HEK293 (cell line): ENCODE measurements at regions not wholly inside any gene's neighbourhood (a gene's known extent, or its start where the extent isn't known, plus 50 kb on each side); places are given as distances from the start of the nearest gene placed in this dataset.

Experiments
- CTCF ChIA-PET: fragments of 350-600 bp; formaldehyde crosslinking; extraction: SDS; loops from one replicate; lab custom pipeline; 2021; ENCODE audit warnings: antibody characterized with exemption; lab: Yijun Ruan, JAX
- POLR2A ChIA-PET: fragments of 300-600 bp; formaldehyde crosslinking; extraction: SDS; loops from one replicate; lab custom pipeline; 2020; ENCODE audit warnings: antibody characterized with exemption, inconsistent platforms; lab: Yijun Ruan, JAX
- H3K27ac ChIP-seq: fragments of 200-500 bp; sonication (Bioruptor generic); 2 replicates; pipeline ENCODE4 v1.5.1; 2014; ENCODE audit warnings: low read depth, low read length, control low read depth, inconsistent platforms; ENCODE audit errors: extremely low read depth
- H3K36me3 ChIP-seq, 2 experiments: fragments of 200-500 bp in 1 of 2; sonication (Bioruptor generic) in 1 of 2; 1 replicate in 1 of 2; 2 replicates in 1 of 2; pipeline ENCODE4 v1.5.1; 2014 to 2017; ENCODE audit warnings: inconsistent platforms in 2 of 2, low read length in 2 of 2; ENCODE audit not compliant: control insufficient read depth in 2 of 2, insufficient read depth in 1 of 2
- H3K4me1 ChIP-seq: fragments of 200-500 bp; sonication (Bioruptor generic); 2 replicates; pipeline ENCODE4 v1.5.1; 2014; ENCODE audit warnings: mild to moderate bottlenecking, low read length, inconsistent platforms; ENCODE audit not compliant: control insufficient read depth, insufficient read depth
- H3K4me3 ChIP-seq: 2 replicates; pipeline ENCODE4 v1.5.1; 2011; ENCODE audit warnings: low read depth, mild to moderate bottlenecking, control low read depth, low read length, moderate library complexity
- H3K9me3 ChIP-seq: fragments of 200-500 bp; sonication (Bioruptor generic); 2 replicates; pipeline ENCODE4 v1.5.1; 2014; ENCODE audit warnings: low read depth, low read length, inconsistent platforms; ENCODE audit not compliant: control insufficient read depth, insufficient read depth
- EGR2 ChIP-seq: fragments of 450-650 bp; formaldehyde crosslinking; IDR thresholded peaks from 2 replicates; pipeline ENCODE4 v1.5.1; 2016; ENCODE audit warnings: low read depth, missing biosample characterization, missing genetic modification characterization
- GLI2 ChIP-seq: fragments of 450-650 bp; formaldehyde crosslinking; IDR thresholded peaks from 2 replicates; pipeline ENCODE4; 2017; ENCODE audit warnings: missing biosample characterization, missing genetic modification characterization, low read depth, borderline replicate concordance
- KLF17 ChIP-seq: fragments of 450-650 bp; formaldehyde crosslinking; IDR thresholded peaks from 2 replicates; pipeline ENCODE4 v1.5.1; 2016; ENCODE audit warnings: missing biosample characterization, missing genetic modification characterization
- KLF8 ChIP-seq: fragments of 450-650 bp; formaldehyde crosslinking; IDR thresholded peaks from 2 replicates; pipeline ENCODE4 v1.5.1; 2016; ENCODE audit warnings: missing biosample characterization, missing genetic modification characterization
- MEIS1 ChIP-seq: sonication (generic); formaldehyde crosslinking; IDR thresholded peaks from 2 replicates; pipeline ENCODE4 v1.8.1; 2022; ENCODE audit warnings: missing genetic modification reagents, mild to moderate bottlenecking, borderline replicate concordance
- PRDM1 ChIP-seq: fragments of 450-650 bp; formaldehyde crosslinking; IDR thresholded peaks from 2 replicates; pipeline ENCODE4; 2016; ENCODE audit warnings: missing biosample characterization, missing genetic modification characterization
- REPIN1 ChIP-seq: fragments of 450-650 bp; formaldehyde crosslinking; IDR thresholded peaks from 2 replicates; pipeline ENCODE4 v1.5.1; 2017; ENCODE audit warnings: missing biosample characterization, missing genetic modification characterization, low read depth
- SP3 ChIP-seq: fragments of 450-650 bp; formaldehyde crosslinking; IDR thresholded peaks from 2 replicates; pipeline ENCODE4 v1.5.1; 2016; ENCODE audit warnings: missing biosample characterization, missing genetic modification characterization
- ZBTB11 ChIP-seq: fragments of 450-650 bp; formaldehyde crosslinking; conservative IDR thresholded peaks from 2 replicates; pipeline ENCODE4 v1.5.1; 2016; ENCODE audit warnings: low read depth, missing biosample characterization, missing genetic modification characterization
- ZBTB17 ChIP-seq: fragments of 450-650 bp; formaldehyde crosslinking; IDR thresholded peaks from 2 replicates; pipeline ENCODE4 v1.5.1; 2016; ENCODE audit warnings: missing biosample characterization, missing genetic modification characterization
- ZBTB20 ChIP-seq: fragments of 450-650 bp; formaldehyde crosslinking; IDR thresholded peaks from 2 replicates; pipeline ENCODE4 v1.5.1; 2016; ENCODE audit warnings: missing biosample characterization, missing genetic modification characterization
- ZBTB6 ChIP-seq: fragments of 450-650 bp; formaldehyde crosslinking; IDR thresholded peaks from 2 replicates; pipeline ENCODE4 v1.5.1; 2017; ENCODE audit warnings: missing biosample characterization, missing genetic modification characterization
- ZIC2 ChIP-seq: fragments of 450-650 bp; formaldehyde crosslinking; IDR thresholded peaks from 2 replicates; pipeline ENCODE4 v1.5.1; 2016; ENCODE audit warnings: missing biosample characterization, missing genetic modification characterization
- ZNF112 ChIP-seq: fragments of 450-650 bp; formaldehyde crosslinking; IDR thresholded peaks from 2 replicates; pipeline ENCODE4 v1.5.0; 2017; ENCODE audit warnings: missing biosample characterization, missing genetic modification characterization
- ZNF114 ChIP-seq: fragments of 450-650 bp; formaldehyde crosslinking; IDR thresholded peaks from 2 replicates; pipeline ENCODE4 v1.5.0; 2017; ENCODE audit warnings: missing biosample characterization, missing genetic modification characterization
- ZNF18 ChIP-seq: fragments of 450-650 bp; formaldehyde crosslinking; IDR thresholded peaks from 2 replicates; pipeline ENCODE4 v1.5.1; 2016; ENCODE audit warnings: missing biosample characterization, missing genetic modification characterization
- ZNF211 ChIP-seq: fragments of 450-650 bp; formaldehyde crosslinking; IDR thresholded peaks from 2 replicates; pipeline ENCODE4 v1.5.1; 2016; ENCODE audit warnings: low read depth, missing biosample characterization, missing genetic modification characterization
- ZNF223 ChIP-seq: fragments of 450-650 bp; formaldehyde crosslinking; IDR thresholded peaks from 2 replicates; pipeline ENCODE4 v1.5.1; 2016; ENCODE audit warnings: missing biosample characterization, missing genetic modification characterization
- ZNF394 ChIP-seq: fragments of 450-650 bp; formaldehyde crosslinking; IDR thresholded peaks from 2 replicates; pipeline ENCODE4 v1.5.1; 2016; ENCODE audit warnings: missing biosample characterization, missing genetic modification characterization, mild to moderate bottlenecking, moderate library complexity, borderline replicate concordance
- ZNF426 ChIP-seq: fragments of 450-650 bp; formaldehyde crosslinking; IDR thresholded peaks from 2 replicates; pipeline ENCODE4 v1.5.1; 2017; ENCODE audit warnings: missing biosample characterization, missing genetic modification characterization, mild to moderate bottlenecking, inconsistent platforms, moderate library complexity
- ZNF621 ChIP-seq: fragments of 450-650 bp; formaldehyde crosslinking; IDR thresholded peaks from 2 replicates; pipeline ENCODE4 v1.5.1; 2017; ENCODE audit warnings: missing biosample characterization, missing genetic modification characterization
- ZNF624 ChIP-seq: fragments of 450-650 bp; formaldehyde crosslinking; IDR thresholded peaks from 2 replicates; pipeline ENCODE4 v1.5.1; 2017; ENCODE audit warnings: missing biosample characterization, missing genetic modification characterization
- ZNF660 ChIP-seq: fragments of 450-650 bp; IDR thresholded peaks from 2 replicates; pipeline ENCODE4 v1.5.1; 2018; ENCODE audit warnings: missing biosample characterization, mild to moderate bottlenecking, missing genetic modification characterization
- ZNF701 ChIP-seq: fragments of 450-650 bp; formaldehyde crosslinking; IDR thresholded peaks from 2 replicates; pipeline ENCODE4 v1.5.1; 2016; ENCODE audit warnings: missing biosample characterization, missing genetic modification characterization
- ZSCAN16 ChIP-seq: fragments of 450-650 bp; formaldehyde crosslinking; IDR thresholded peaks from 2 replicates; pipeline ENCODE4 v1.5.1; 2016; ENCODE audit warnings: missing biosample characterization, missing genetic modification characterization
- ZXDB ChIP-seq: fragments of 450-650 bp; formaldehyde crosslinking; IDR thresholded peaks from 2 replicates; pipeline ENCODE4 v1.5.1; 2016; ENCODE audit warnings: missing biosample characterization, missing genetic modification characterization

GRCh38 chr18:25957017-25957416, 133.4 kb downstream of the SS18 start:
- Histone ChIP-seq H3K36me3 (no peaks in the 10 kb centered on the region), H3K4me1 (no peaks in the 10 kb centered on the region), H3K27ac (no peak overlapping the region), H3K4me3 (no peak overlapping the region), H3K9me3 (no peaks in the 10 kb centered on the region)
- ChIA-PET POLR2A (no interaction called here), CTCF (no interaction called here)
- TF ChIP-seq ZNF621 (no peak), ZBTB17 (tag by site-specific recombination) (no peak)

GRCh38 chr18:25953111-25953510, 137.3 kb downstream of the SS18 start:
- CTCF ChIA-PET = interaction anchor here (0.7 kb wide), 1 partner anchor 56 kb away, joined by 3 read pairs; no protein-coding TSS in a partner anchor
- POLR2A ChIA-PET = no interaction called here
- Histone ChIP-seq H3K4me1 (no peaks in the 10 kb centered on the region), H3K36me3 (no peaks in the 10 kb centered on the region), H3K27ac (no peak overlapping the region), H3K4me3 (no peak overlapping the region), H3K9me3 (no peaks in the 10 kb centered on the region)
- TF ChIP-seq ZNF223 (no peak), ZNF114 (tag by site-specific recombination) (no peak), ZNF701 (tag by site-specific recombination) (no peak), MEIS1 (CRISPR knock-in tag) (no peak), ZIC2 (tag by site-specific recombination) (no peak), ZNF112 (tag by site-specific recombination) (no peak), ZBTB6 (tag by site-specific recombination) (no peak), ZNF660 (tag by site-specific recombination) (no peak), KLF17 (tag by site-specific recombination) (no peak), ZNF211 (tag by site-specific recombination) (no peak), ZBTB11 (tag by site-specific recombination) (no peak)

- Histone ChIP-seq H3K9me3 (no peaks in the 10 kb centered on the region), H3K4me3 (no peak overlapping the region), H3K4me1 (no peaks in the 10 kb centered on the region), H3K27ac (no peak overlapping the region), H3K36me3 (no peaks in the 10 kb centered on the region)
- ChIA-PET POLR2A (no interaction called here), CTCF (no interaction called here)
- TF ChIP-seq ZNF624 = no peak
- no peak for TF ChIP-seq ZBTB20 (tag by site-specific recombination)
- no peak for TF ChIP-seq PRDM1 (tag by site-specific recombination)
- TF ChIP-seq SP3 (tag by site-specific recombination) = no peak
- TF ChIP-seq KLF8 (tag by site-specific recombination) = no peak
- TF ChIP-seq ZNF18 = no peak
- TF ChIP-seq ZNF394 (tag by site-specific recombination) = no peak
- no peak for TF ChIP-seq ZNF426
- TF ChIP-seq REPIN1 (tag by site-specific recombination) = no peak
- no peak for TF ChIP-seq ZXDB
- TF ChIP-seq EGR2 (tag by site-specific recombination) = no peak
- TF ChIP-seq GLI2 (tag by site-specific recombination) = no peak
- no peak for TF ChIP-seq ZSCAN16 (tag by site-specific recombination)
- TF ChIP-seq ZNF211 (tag by site-specific recombination) = no peak
Measured at GRCh38 chr18:25950321-25950720, 140.1 kb downstream of the SS18 start.
